ENCODE measurements at regions not wholly inside any gene's neighbourhood (a gene's known extent, or its start where the extent isn't known, plus 50 kb on each side); places are given as distances from the start of the nearest gene placed in this dataset.

- Histone ChIP-seq H3K9me3 (ENCODE audit: control insufficient read depth, low read length) (no peaks in the 10 kb centered on the region), H3K27ac (ENCODE audit: low read depth, low read length, severe bottlenecking) (peak overlapping the region; percentile 6), H3K36me3 (ENCODE audit: control insufficient read depth, insufficient read depth, low read length) (no peaks in the 10 kb centered on the region), H3K4me1 (ENCODE audit: control insufficient read depth, insufficient read depth, low read length, poor library complexity, severe bottlenecking) (peaks cover 7% of the 10 kb centered on the region), H3K4me3 (ENCODE audit: extremely low read depth, insufficient read depth, low read length, poor library complexity, severe bottlenecking) (no peak overlapping the region)
- WGBS, 2 experiments (ENCODE audit: insufficient coverage in 2 of 2) = 77 to 79% methylated on average over 5 to 6 of the region's 7 CpGs
Measured at GRCh38 chr6:87995461-87995860, 52.2 kb upstream of the SPACA1 start.

DNA sequence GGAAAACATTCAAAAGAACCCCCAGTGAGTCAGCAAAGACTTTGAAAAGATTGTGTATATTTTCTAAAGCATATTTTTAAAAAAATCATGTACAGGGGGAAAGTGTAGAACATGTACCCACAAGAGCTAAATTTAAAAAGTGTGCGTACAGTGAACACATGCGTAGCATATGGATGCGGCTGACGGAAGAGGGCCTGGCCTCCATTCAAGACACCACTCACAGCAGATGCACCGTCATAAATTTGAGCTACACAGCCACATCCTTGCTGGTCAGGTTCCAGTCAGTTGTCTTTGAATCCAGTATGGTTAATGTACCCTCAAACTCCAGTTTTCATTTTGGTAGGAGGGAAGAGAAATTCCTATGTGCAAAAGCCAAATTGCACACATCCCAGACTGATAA, 54.3 kb upstream of the SPACA1 start:
- Histone ChIP-seq H3K4me3 (ENCODE audit: extremely low read depth, insufficient read depth, low read length, poor library complexity, severe bottlenecking) (no peak overlapping the region), H3K9me3 (ENCODE audit: control insufficient read depth, low read length) (no peaks in the 10 kb centered on the region), H3K4me1 (ENCODE audit: control insufficient read depth, insufficient read depth, low read length, poor library complexity, severe bottlenecking) (peaks cover 7% of the 10 kb centered on the region), H3K27ac (ENCODE audit: low read depth, low read length, severe bottlenecking) (no peak overlapping the region), H3K36me3 (ENCODE audit: control insufficient read depth, insufficient read depth, low read length) (no peaks in the 10 kb centered on the region)
- WGBS, 2 experiments (ENCODE audit: insufficient coverage in 2 of 2) = 98 to 100% methylated on average over 4 to 5 of the region's 5 CpGs

- H3K4me1 ChIP-seq (ENCODE audit: control insufficient read depth, insufficient read depth, low read length, poor library complexity, severe bottlenecking) = peaks cover 7% of the 10 kb centered on the region
- WGBS, 2 experiments (ENCODE audit: insufficient coverage in 2 of 2) = 83% methylated on average over 1 of the region's 3 CpGs; no CpG with 5 or more reads in 1 of the 2 experiments
Measured at GRCh38 chr6:87990871-87991270, 56.8 kb upstream of the SPACA1 start.

GRCh38 chr6:87982134-87982533, 65.5 kb upstream of the SPACA1 start:
- H3K9me3 ChIP-seq (ENCODE audit: control insufficient read depth, low read length) = no peaks in the 10 kb centered on the region
- H3K4me3 ChIP-seq (ENCODE audit: extremely low read depth, insufficient read depth, low read length, poor library complexity, severe bottlenecking) = no peak overlapping the region
- no peaks in the 10 kb centered on the region for H3K36me3 ChIP-seq (ENCODE audit: control insufficient read depth, insufficient read depth, low read length)
- H3K4me1 ChIP-seq (ENCODE audit: control insufficient read depth, insufficient read depth, low read length, poor library complexity, severe bottlenecking) = no peaks in the 10 kb centered on the region
- H3K27ac ChIP-seq (ENCODE audit: low read depth, low read length, severe bottlenecking) = no peak overlapping the region

More at GRCh38 chr6:87990871-87991270, 56.8 kb upstream of the SPACA1 start:
- Histone ChIP-seq H3K27ac (ENCODE audit: low read depth, low read length, severe bottlenecking) (no peak overlapping the region), H3K4me3 (ENCODE audit: extremely low read depth, insufficient read depth, low read length, poor library complexity, severe bottlenecking) (no peak overlapping the region), H3K9me3 (ENCODE audit: control insufficient read depth, low read length) (no peaks in the 10 kb centered on the region), H3K36me3 (ENCODE audit: control insufficient read depth, insufficient read depth, low read length) (no peaks in the 10 kb centered on the region)

- Histone ChIP-seq H3K9me3 (ENCODE audit: control insufficient read depth, low read length) (no peaks in the 10 kb centered on the region), H3K4me3 (ENCODE audit: extremely low read depth, insufficient read depth, low read length, poor library complexity, severe bottlenecking) (no peak overlapping the region)
- 80% methylated on average over 1 of the region's 4 CpGs; no CpG with 5 or more reads in 1 of the 2 experiments for WGBS, 2 experiments (ENCODE audit: insufficient coverage in 2 of 2)
Measured at GRCh38 chr6:87979737-87980136, 67.9 kb upstream of the SPACA1 start.

DNA sequence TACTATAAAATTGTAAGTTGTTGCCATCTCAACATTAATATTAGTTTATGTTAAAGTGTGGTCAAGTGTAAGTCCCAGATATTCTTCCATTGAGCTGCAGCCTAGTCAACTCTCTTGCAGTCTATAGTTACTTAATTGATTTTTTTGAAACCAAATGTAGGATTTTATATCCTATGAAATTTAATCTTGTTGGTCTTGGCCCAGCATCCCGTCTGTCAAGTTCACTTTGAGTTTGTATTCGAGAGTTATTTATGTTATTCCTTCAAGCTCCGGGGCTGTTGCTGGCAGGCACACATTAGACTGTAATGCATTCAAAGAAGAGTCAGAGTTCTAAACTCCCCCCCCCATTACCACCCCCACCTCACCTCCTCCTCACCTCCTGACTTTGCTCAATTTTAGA, 71.0 kb upstream of the SPACA1 start:
- Histone ChIP-seq H3K4me1 (ENCODE audit: control insufficient read depth, insufficient read depth, low read length, poor library complexity, severe bottlenecking) (no peaks in the 10 kb centered on the region), H3K27ac (ENCODE audit: low read depth, low read length, severe bottlenecking) (no peak overlapping the region), H3K4me3 (ENCODE audit: extremely low read depth, insufficient read depth, low read length, poor library complexity, severe bottlenecking) (no peak overlapping the region), H3K9me3 (ENCODE audit: control insufficient read depth, low read length) (no peaks in the 10 kb centered on the region), H3K36me3 (ENCODE audit: control insufficient read depth, insufficient read depth, low read length) (no peaks in the 10 kb centered on the region)
- WGBS, 2 experiments (ENCODE audit: insufficient coverage in 2 of 2) = no CpG with 5 or more reads among the region's 3 CpGs

More at GRCh38 chr6:87979737-87980136, 67.9 kb upstream of the SPACA1 start:
- no peaks in the 10 kb centered on the region for H3K4me1 ChIP-seq (ENCODE audit: control insufficient read depth, insufficient read depth, low read length, poor library complexity, severe bottlenecking)
- H3K27ac ChIP-seq (ENCODE audit: low read depth, low read length, severe bottlenecking) = no peak overlapping the region
- H3K36me3 ChIP-seq (ENCODE audit: control insufficient read depth, insufficient read depth, low read length) = no peaks in the 10 kb centered on the region

- H3K36me3 ChIP-seq (ENCODE audit: control insufficient read depth, insufficient read depth, low read length) = no peaks in the 10 kb centered on the region
- H3K4me1 ChIP-seq (ENCODE audit: control insufficient read depth, insufficient read depth, low read length, poor library complexity, severe bottlenecking) = peaks cover 4% of the 10 kb centered on the region
- 100% methylated on average over 2 of the region's 2 CpGs; no CpG with 5 or more reads in 1 of the 2 experiments for WGBS, 2 experiments (ENCODE audit: insufficient coverage in 2 of 2)
- no peaks in the 10 kb centered on the region for H3K9me3 ChIP-seq (ENCODE audit: control insufficient read depth, low read length)
- H3K4me3 ChIP-seq (ENCODE audit: extremely low read depth, insufficient read depth, low read length, poor library complexity, severe bottlenecking) = no peak overlapping the region
- no peak overlapping the region for H3K27ac ChIP-seq (ENCODE audit: low read depth, low read length, severe bottlenecking)
Measured at GRCh38 chr6:87975561-87975960, 72.1 kb upstream of the SPACA1 start.

- H3K4me3 ChIP-seq (ENCODE audit: extremely low read depth, insufficient read depth, low read length, poor library complexity, severe bottlenecking) = no peak overlapping the region
- no peak overlapping the region for H3K27ac ChIP-seq (ENCODE audit: low read depth, low read length, severe bottlenecking)
- H3K9me3 ChIP-seq (ENCODE audit: control insufficient read depth, low read length) = no peaks in the 10 kb centered on the region
- no peaks in the 10 kb centered on the region for H3K36me3 ChIP-seq (ENCODE audit: control insufficient read depth, insufficient read depth, low read length)
- H3K4me1 ChIP-seq (ENCODE audit: control insufficient read depth, insufficient read depth, low read length, poor library complexity, severe bottlenecking) = peaks cover 4% of the 10 kb centered on the region
Measured at GRCh38 chr6:87972279-87972678, 75.4 kb upstream of the SPACA1 start.

DNA sequence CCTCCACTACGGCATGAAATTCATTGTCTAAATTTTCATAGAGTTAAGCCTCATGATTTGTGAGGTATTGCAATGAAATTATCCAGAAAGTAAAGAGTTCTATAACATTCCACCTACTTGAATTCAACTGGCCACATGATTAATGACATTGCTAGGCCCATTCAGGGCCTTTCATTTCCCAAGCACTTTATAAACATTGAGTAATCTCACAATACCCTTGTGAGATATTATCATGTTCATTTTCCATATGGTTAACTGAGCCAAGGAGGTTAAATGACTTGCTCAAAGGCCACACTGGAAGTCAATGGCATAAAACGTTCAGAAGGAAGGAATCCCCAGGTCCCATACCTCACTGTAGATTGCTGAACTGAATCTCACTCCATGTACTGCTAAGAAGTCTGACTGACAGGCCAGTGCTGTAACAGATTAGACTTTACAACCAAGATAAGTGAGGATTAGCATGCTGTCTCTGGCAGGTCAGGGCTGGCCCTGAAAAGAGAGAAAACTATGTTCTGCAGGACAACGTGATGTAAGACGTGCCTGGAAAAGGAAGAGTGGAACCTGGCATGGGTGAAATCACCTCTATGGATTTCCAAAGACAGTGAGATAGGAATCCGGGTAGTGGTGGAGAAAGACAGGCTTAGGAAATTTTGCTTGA, 75.9 kb upstream of the SPACA1 start:
- no peak overlapping the region for H3K4me3 ChIP-seq (ENCODE audit: extremely low read depth, insufficient read depth, low read length, poor library complexity, severe bottlenecking)
- no peaks in the 10 kb centered on the region for H3K9me3 ChIP-seq (ENCODE audit: control insufficient read depth, low read length)
- peaks cover 4% of the 10 kb centered on the region for H3K4me1 ChIP-seq (ENCODE audit: control insufficient read depth, insufficient read depth, low read length, poor library complexity, severe bottlenecking)
- WGBS, 2 experiments (ENCODE audit: insufficient coverage in 2 of 2) = 79 to 93% methylated on average over 3 of the region's 5 CpGs
- H3K36me3 ChIP-seq (ENCODE audit: control insufficient read depth, insufficient read depth, low read length) = no peaks in the 10 kb centered on the region
- peak overlapping the region; percentile 61 for H3K27ac ChIP-seq (ENCODE audit: low read depth, low read length, severe bottlenecking)

GRCh38 chr6:87968435-87969278, 79.0 kb upstream of the SPACA1 start:
- 7 to 18% methylated on average over 3 to 10 of the region's 26 CpGs for WGBS, 2 experiments (ENCODE audit: insufficient coverage in 2 of 2)
- Histone ChIP-seq H3K4me3 (ENCODE audit: extremely low read depth, insufficient read depth, low read length, poor library complexity, severe bottlenecking) (peak overlapping the region; percentile 34), H3K9me3 (ENCODE audit: control insufficient read depth, low read length) (no peaks in the 10 kb centered on the region), H3K4me1 (ENCODE audit: control insufficient read depth, insufficient read depth, low read length, poor library complexity, severe bottlenecking) (peaks cover 4% of the 10 kb centered on the region), H3K27ac (ENCODE audit: low read depth, low read length, severe bottlenecking) (no peak overlapping the region), H3K36me3 (ENCODE audit: control insufficient read depth, insufficient read depth, low read length) (no peaks in the 10 kb centered on the region)

- H3K9me3 ChIP-seq (ENCODE audit: control insufficient read depth, low read length) = no peaks in the 10 kb centered on the region
- H3K4me1 ChIP-seq (ENCODE audit: control insufficient read depth, insufficient read depth, low read length, poor library complexity, severe bottlenecking) = no peaks in the 10 kb centered on the region
- H3K4me3 ChIP-seq (ENCODE audit: extremely low read depth, insufficient read depth, low read length, poor library complexity, severe bottlenecking) = no peak overlapping the region
- no peaks in the 10 kb centered on the region for H3K36me3 ChIP-seq (ENCODE audit: control insufficient read depth, insufficient read depth, low read length)
- 50% methylated on average over 1 of the region's 2 CpGs; no CpG with 5 or more reads in 1 of the 2 experiments for WGBS, 2 experiments (ENCODE audit: insufficient coverage in 2 of 2)
- H3K27ac ChIP-seq (ENCODE audit: low read depth, low read length, severe bottlenecking) = no peak overlapping the region
Measured at GRCh38 chr6:87965806-87966205, 81.8 kb upstream of the SPACA1 start.

Data from mesodermal cell (in vitro differentiated cells).